ENCODE measurements at regions not wholly inside any gene's neighbourhood (a gene's known extent, or its start where the extent isn't known, plus 50 kb on each side); places are given as distances from the start of the nearest gene placed in this dataset.

- TF ChIP-seq, protein P1, sequence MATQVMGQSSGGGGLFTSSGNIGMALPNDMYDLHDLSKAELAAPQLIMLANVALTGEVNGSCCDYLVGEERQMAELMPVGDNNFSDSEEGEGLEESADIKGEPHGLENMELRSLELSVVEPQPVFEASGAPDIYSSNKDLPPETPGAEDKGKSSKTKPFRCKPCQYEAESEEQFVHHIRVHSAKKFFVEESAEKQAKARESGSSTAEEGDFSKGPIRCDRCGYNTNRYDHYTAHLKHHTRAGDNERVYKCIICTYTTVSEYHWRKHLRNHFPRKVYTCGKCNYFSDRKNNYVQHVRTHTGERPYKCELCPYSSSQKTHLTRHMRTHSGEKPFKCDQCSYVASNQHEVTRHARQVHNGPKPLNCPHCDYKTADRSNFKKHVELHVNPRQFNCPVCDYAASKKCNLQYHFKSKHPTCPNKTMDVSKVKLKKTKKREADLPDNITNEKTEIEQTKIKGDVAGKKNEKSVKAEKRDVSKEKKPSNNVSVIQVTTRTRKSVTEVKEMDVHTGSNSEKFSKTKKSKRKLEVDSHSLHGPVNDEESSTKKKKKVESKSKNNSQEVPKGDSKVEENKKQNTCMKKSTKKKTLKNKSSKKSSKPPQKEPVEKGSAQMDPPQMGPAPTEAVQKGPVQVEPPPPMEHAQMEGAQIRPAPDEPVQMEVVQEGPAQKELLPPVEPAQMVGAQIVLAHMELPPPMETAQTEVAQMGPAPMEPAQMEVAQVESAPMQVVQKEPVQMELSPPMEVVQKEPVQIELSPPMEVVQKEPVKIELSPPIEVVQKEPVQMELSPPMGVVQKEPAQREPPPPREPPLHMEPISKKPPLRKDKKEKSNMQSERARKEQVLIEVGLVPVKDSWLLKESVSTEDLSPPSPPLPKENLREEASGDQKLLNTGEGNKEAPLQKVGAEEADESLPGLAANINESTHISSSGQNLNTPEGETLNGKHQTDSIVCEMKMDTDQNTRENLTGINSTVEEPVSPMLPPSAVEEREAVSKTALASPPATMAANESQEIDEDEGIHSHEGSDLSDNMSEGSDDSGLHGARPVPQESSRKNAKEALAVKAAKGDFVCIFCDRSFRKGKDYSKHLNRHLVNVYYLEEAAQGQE (IDR thresholded peaks at IDR 0.05; ENCODE audit: insufficient replicate concordance, low read depth): no peak
- TF ChIP-seq CTCF (IDR thresholded peaks at IDR 0.05; ENCODE audit: insufficient read depth, low read length): no peak
- TF ChIP-seq GABPA (IDR thresholded peaks at IDR 0.05; ENCODE audit: low read depth): no peak
- no peak for TF ChIP-seq POLR2AphosphoS5 (IDR thresholded peaks at IDR 0.05; ENCODE audit: low read depth)
These were observed 75.6 kb upstream of the ZFP42 start for GRCh38 chr4:187919966-187920365.
